GM21528 (cell line): ENCODE measurements at regions not wholly inside any gene's neighbourhood (a gene's known extent, or its start where the extent isn't known, plus 50 kb on each side); places are given as distances from the start of the nearest gene placed in this dataset.
"Not testable (repeated sequence)": the region's sequence is repeated elsewhere in the genome, so short reads cannot be mapped to it uniquely, and the experiment has no call there.

Source experiments
- ATAC-seq: cut with Tn5 transposase; IDR thresholded peaks from one replicate; pipeline ENCODE4 v1.9.1; 2021; ENCODE audit warnings: mild to moderate bottlenecking, moderate library complexity; ENCODE audit not compliant: unreplicated experiment, low FRiP score

DNA sequence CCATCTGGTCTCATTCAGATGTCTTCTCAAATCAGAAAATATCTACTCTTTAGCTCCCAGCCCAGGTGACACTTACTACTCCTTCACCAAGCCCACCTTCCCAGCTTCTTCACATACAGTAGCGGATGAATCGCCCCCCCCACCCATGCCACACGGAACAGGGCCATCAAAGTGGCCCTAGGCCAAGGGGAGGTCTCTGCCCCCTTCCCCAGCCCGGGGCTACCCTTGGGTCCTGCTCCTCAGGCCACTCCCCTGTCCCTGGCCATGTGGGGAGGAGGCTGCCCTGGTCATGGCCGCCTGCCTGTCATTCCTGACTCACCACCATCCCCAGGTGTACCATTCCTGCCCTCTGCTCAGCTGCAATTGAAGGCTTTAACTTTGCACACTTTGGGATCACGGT, 142.8 kb downstream of the NECTIN1 start:
- no peak for ATAC-seq

DNA sequence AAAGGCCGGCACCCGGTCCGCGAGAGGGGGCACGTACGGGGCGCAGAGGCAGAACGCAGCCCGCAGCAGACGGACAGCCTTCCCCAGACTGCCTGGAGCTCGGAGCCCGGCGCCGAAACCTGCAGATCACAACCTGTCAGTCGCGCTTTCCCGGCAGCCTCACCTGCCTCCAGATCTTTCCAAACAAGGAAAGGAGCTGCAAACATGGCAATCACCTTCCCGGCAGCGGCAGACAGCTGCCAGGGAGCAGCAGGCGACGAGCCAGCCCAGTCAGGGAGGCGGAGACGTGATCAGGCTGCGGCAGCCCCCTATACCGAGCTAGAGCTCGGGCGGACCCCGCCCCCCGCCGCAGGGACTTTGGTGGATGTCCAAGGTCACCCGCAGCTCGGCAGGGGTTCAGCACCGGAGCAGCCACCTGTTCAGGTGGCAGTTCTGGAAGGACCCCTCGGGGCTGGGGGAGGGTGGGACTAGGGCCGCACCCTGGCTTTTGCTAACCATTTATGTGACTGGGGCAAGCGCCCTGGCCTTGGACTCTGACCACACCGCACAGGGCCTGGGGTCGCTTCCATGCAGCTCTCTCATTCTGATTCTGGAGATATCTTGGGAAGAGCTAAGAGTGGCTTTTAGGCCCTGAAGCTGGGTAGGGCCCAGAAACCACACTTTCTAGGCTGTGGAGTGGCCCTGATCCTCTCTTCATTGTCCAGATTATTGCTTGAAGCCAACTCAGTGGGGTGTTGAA, 143.8 kb downstream of the NECTIN1 start:
- no peak for ATAC-seq

GRCh38 chr11:119584193-119585042, 144.6 kb downstream of the NECTIN1 start:
- ATAC-seq, result no peak

- no peak for ATAC-seq
Observed at GRCh38 chr11:119583585-119583984, 145.4 kb downstream of the NECTIN1 start.

GRCh38 chr11:119581396-119581795, 147.6 kb downstream of the NECTIN1 start:
- ATAC-seq, result not testable (repeated sequence)

DNA sequence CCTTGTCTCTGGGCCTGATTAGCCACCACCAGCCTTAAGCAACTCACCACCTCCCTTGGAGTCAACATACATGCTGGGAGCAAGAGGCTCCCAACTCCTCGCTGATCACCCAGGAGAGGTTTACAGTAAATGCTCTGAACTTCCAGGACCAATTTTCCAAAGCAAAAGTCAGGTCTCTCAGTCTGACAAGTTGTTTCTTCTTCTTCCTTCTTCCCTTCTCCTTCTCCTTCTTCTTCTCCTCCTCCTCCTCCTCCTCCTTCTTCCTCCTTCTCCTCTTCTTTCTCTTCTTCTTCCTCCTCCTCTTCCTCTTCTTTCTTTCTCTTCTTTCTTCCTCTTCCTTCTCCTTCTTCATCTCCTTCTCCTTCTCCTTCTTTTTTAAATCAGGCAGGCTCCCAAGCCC, 148.2 kb downstream of the NECTIN1 start:
- ATAC-seq, result no peak

- ATAC-seq, result no peak
Observed at GRCh38 chr11:119580081-119580480, 148.9 kb downstream of the NECTIN1 start.

DNA sequence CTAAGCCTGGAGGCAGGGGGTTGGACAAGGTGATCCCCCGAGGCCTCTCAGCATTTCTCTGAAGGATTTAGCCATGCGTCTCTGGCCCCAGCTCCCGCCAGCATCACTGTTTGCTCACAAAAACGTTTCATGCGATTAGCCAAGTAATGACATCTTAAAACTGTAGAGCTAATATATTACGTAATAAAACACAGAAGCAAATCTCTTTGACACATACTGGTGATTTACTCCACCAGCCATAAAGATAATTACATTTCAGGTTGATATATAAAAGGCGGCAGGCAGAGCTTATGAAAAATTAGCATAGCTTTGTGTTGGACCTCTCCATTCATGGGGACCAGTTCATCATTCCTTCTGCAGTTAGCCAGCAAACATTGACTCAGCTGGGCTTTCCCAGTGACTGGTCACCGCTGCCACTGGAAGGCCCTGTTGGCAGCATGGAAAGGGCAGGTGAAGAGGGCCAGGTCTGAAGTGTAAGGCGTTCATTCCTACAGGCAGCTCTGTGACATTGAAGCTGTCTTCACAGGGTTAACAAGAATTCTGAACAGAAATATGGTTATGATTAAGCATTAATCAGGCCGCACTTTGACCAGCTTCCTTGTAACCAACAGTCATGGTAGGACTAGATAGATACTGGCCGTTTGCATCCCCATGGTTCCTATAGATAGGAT, 150.3 kb downstream of the NECTIN1 start:
- no peak for ATAC-seq

- no peak for ATAC-seq
Observed at GRCh38 chr11:119573858-119574257, 150.9 kb upstream of the THY1 start.

GRCh38 chr11:119572481-119573424, 149.8 kb upstream of the THY1 start:
- ATAC-seq, result no peak

- ATAC-seq, result no peak
Observed at GRCh38 chr11:119571311-119571710, 148.3 kb upstream of the THY1 start.

DNA sequence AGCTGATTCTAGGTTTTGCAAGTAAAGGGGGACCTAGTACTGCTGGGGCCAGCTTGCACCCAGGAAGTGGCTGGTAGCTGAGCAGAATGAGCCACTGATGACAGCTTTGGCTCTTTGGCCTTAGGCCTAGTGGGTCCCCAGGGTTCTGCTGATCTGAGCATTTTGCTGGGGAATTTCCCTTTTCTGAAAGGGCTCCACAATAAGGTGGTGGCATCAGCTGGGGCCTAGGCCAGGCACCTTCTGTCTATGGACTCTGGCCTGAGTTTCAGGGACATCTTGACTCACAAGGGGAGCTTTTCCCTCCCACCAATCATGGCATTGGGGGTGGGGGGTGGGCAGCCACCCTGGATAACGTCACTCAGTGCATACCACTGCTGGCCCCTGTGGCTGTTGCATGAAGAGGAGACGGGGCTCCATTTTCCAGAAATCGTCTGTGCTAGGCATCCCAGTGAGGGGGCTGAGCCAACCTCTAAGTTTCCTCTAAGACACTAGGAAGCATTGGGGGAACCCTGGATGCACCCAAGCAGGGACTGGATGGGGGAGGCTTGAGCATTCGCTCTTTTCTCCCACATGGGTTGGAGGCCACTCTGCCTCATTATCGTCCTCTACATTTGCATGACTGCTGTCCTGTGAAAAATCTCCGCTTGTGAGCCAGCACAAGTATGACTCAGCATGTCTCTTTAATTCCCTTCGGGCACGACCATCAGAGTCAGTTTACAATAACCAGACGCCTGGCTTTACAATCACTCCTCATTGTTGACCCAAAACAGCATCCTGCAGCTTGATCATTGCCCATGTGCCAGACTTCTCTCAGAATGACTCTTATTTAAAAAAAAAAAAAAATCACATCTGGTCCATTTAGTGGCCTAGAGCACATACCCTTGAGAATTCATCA, 145.0 kb upstream of the THY1 start:
- ATAC-seq, result no peak

- ATAC-seq, result no peak
Observed at GRCh38 chr11:119566319-119566718, 143.3 kb upstream of the THY1 start.

DNA sequence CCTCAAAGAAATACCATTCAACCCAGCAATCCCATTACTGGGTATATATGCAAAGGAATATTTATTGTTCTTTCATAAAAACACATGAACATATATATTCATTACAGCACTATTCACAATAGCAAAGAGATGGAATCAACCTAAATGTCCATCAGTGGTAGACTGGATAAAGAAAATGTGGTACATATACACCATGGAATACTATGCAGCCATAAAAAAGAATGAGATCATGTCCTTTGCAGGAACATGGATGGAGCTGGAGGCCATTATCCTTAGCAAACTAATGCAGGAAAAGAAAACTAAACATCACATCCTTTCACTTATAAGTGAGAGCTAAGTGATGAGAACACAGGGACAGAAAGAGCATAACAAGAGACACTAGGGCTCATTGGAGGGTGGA, 142.7 kb upstream of the THY1 start:
- not testable (repeated sequence) for ATAC-seq

- ATAC-seq, result no peak
Observed at GRCh38 chr11:119560961-119561360, 138.0 kb upstream of the THY1 start.

DNA sequence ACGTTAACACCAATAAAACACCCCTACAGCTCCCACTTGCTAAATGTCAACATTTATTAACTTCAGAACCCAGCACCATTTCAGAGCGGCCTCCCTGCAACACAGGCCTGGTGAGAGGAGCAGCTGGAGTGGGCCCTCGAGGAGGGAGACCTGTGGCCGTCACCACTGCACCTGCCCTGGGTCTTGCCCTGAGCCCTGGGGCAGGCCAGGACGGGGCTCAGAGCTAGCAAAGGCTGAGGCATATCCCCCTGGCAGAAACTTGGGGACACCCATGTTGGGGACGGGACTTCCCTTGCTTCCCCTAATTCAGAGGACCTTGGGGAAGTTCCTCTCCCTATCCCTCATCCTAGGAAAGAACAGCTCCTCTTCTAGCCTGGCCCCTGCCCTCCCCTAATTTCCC, 137.3 kb upstream of the THY1 start:
- ATAC-seq, result no peak

- ATAC-seq, result no peak
Observed at GRCh38 chr11:119552106-119552485, 129.1 kb upstream of the THY1 start.

DNA sequence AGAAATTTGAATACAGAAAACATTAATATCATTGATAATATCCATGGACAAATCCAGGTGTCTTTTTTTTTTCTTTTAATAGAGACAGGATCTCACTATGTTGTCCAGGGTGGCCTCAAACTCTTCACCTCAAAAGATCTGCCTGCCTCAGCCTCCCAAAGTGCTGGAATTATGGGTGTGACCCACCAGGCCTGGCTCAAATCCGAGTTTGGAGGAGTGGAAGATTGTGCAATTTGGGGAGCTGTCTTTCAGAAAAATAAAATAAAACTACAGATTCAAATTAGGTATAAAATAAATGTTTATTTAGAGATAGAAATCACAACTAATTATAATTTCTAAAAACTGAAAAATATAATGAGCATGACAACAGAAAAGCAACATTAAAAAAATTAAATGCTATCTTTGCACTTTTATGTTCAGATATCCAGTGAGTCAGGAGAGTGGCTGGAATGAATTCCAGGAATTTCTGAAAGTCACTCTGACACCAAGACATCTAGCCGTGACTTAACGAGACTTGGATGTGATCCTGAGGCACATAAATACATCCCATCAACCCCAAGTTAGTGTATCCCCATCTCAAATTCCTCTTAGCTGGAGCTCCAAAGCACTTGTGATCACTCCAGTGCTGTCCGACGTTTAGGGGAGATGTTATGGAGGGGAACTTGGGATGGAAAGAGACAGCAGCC, 128.6 kb upstream of the THY1 start:
- no peak for ATAC-seq
